ENCODE measurements at regions not wholly inside any gene's neighbourhood (a gene's known extent, or its start where the extent isn't known, plus 50 kb on each side); places are given as distances from the start of the nearest gene placed in this dataset.
A peak's percentile ranks its signal among the peaks of the same experiment; 100 is the strongest.

DNA sequence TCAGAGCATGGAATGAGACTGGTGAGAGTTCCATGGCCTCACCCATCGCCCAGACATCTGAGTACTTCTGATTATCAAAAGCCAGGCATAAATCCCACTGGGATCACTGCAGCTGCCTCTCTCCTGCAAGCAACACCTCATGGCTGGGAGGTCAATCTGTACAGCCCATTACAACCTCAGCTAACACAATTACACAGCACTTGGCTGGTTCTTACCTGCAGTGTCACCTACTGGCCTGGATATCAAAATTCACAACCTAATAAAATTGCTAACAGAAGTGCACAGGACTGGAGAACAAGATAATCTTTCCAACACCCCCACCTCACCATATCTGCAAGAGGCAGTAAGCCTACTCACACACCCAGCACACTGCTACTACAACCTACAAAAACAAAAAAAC lies 341.7 kb upstream of the NDST3 start:
- H3K36me3 ChIP-seq (ENCODE audit: control insufficient read depth, insufficient read depth, low read length) = no peaks in the 10 kb centered on the region
- no peaks in the 10 kb centered on the region; the same call in 1 of the 2 replicates for H3K27me3 ChIP-seq (replicated peaks; ENCODE audit: control insufficient read depth, insufficient read depth, low read length)
- no peak overlapping the region for H3K4me3 ChIP-seq (replicated peaks; ENCODE audit: low read depth, low read length)
- TF ChIP-seq, protein P1, sequence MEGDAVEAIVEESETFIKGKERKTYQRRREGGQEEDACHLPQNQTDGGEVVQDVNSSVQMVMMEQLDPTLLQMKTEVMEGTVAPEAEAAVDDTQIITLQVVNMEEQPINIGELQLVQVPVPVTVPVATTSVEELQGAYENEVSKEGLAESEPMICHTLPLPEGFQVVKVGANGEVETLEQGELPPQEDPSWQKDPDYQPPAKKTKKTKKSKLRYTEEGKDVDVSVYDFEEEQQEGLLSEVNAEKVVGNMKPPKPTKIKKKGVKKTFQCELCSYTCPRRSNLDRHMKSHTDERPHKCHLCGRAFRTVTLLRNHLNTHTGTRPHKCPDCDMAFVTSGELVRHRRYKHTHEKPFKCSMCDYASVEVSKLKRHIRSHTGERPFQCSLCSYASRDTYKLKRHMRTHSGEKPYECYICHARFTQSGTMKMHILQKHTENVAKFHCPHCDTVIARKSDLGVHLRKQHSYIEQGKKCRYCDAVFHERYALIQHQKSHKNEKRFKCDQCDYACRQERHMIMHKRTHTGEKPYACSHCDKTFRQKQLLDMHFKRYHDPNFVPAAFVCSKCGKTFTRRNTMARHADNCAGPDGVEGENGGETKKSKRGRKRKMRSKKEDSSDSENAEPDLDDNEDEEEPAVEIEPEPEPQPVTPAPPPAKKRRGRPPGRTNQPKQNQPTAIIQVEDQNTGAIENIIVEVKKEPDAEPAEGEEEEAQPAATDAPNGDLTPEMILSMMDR (IDR thresholded peaks at IDR 0.05; ENCODE audit: insufficient read depth, low read length, poor library complexity, severe bottlenecking) = no peak
- DNase-seq (ENCODE audit: extremely low read depth, insufficient read length) = no peak

DNA sequence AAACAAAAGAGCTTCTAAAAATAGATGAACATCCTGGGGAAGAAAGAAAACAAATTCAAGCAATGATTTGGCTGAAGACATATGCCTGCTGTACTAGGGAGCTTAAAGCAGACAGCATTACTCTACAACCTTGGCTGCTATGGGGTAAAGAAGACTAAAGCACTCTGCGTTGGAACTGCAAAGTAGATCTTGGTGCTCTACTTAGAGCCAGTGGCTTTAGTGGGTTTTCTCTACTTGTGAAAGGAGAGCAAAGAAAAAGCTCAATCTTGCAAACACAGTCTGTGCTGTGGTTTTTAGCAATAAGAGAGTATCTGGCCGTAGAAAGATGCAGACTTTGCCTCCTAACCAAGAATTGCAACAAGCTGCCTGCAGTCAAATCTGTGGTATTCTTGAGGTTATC lies 334.7 kb upstream of the NDST3 start:
- Histone ChIP-seq H3K36me3 (ENCODE audit: control insufficient read depth, insufficient read depth, low read length) (no peaks in the 10 kb centered on the region), H3K4me3 (replicated peaks; ENCODE audit: low read depth, low read length) (no peak overlapping the region), H3K27me3 (replicated peaks; ENCODE audit: control insufficient read depth, insufficient read depth, low read length) (no peaks in the 10 kb centered on the region)
- TF ChIP-seq, protein P1 (IDR thresholded peaks at IDR 0.05; ENCODE audit: insufficient read depth, low read length, poor library complexity, severe bottlenecking) = no peak
- DNase-seq (ENCODE audit: extremely low read depth, insufficient read length) = no peak

DNA sequence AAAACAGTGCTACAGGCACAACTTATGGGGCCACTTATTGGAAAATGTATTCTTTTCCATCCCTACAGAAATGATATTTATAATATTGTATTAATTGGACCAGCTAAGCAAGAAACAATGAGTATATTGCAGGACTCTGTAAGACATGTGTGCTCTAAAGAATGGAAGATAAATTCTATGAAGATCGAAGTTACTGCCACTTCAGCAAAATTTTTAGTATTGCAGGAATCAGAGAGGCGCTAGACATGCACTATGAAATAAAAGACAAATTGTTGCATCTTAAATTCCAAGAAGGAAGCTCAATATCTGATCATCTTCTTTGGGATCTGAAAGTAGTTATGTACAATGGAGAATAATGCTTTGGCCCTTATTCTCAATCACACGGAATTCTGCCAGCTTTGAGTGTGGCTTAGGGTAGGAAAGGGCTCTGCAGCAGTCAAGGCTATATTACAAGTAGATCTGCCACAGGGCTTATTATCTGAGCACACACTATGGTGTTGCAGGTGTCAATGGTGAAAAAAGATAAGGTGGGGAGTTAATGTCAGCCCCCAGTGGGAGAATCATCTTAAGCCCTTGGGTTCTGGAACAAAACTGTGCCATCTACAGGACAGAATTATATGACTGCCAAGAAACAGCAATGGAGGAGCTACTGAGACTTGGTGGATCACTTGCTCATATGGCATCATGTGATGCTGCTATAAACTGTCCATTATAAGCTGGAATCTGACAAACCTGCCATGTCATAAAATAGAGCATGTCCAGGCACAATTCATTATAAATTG lies 334.0 kb upstream of the NDST3 start:
- no peaks in the 10 kb centered on the region for H3K36me3 ChIP-seq (ENCODE audit: control insufficient read depth, insufficient read depth, low read length)
- no peak overlapping the region for H3K4me3 ChIP-seq (replicated peaks; ENCODE audit: low read depth, low read length)
- H3K27me3 ChIP-seq (replicated peaks; ENCODE audit: control insufficient read depth, insufficient read depth, low read length) = no peaks in the 10 kb centered on the region
- TF ChIP-seq, protein P1 (IDR thresholded peaks at IDR 0.05; ENCODE audit: insufficient read depth, low read length, poor library complexity, severe bottlenecking) = peak; percentile 39
- DNase-seq (ENCODE audit: extremely low read depth, insufficient read length) = no peak

DNA sequence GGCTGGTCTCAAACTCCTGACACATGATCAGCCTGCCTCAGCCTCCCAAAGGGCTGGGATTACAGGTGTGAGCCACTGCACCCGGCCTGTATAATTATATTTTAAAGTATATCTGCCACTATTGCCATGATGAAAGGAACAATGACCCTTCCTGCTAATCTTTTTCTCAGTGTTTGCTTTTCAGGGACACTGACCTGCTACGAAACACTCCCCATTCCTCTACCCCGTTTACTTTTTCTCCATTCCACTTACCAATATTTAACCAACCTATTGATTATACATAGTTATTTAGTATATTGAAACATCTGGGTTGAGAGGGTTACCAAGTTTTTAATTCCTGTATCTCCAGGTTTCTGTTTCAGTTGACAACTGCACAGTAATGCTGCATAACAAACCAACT lies 331.9 kb upstream of the NDST3 start:
- no peak for DNase-seq (ENCODE audit: extremely low read depth, insufficient read length)
- TF ChIP-seq, protein P1 (IDR thresholded peaks at IDR 0.05; ENCODE audit: insufficient read depth, low read length, poor library complexity, severe bottlenecking) = no peak
- Histone ChIP-seq H3K4me3 (replicated peaks; ENCODE audit: low read depth, low read length) (no peak overlapping the region), H3K36me3 (ENCODE audit: control insufficient read depth, insufficient read depth, low read length) (no peaks in the 10 kb centered on the region), H3K27me3 (replicated peaks; ENCODE audit: control insufficient read depth, insufficient read depth, low read length) (no peaks in the 10 kb centered on the region)

DNA sequence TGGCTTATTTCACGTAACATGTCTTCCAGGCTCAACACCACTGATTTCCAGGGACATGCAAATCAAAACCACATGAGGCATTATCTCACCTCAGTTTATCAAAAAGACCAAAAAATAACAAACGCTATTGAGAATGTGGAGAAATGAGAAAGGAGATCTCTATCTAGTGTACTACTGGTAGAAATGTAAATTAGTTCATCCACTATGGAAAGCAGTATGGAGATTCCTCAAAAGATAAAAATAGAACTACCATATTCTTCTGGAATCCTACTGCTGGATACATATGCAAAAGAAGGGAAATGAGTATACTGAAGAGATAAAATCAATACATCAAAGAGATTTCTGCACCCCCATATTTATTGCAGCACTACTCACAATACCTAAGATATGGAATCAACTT lies 329.6 kb upstream of the NDST3 start:
- no peak overlapping the region for H3K4me3 ChIP-seq (replicated peaks; ENCODE audit: low read depth, low read length)
- no peak for DNase-seq (ENCODE audit: extremely low read depth, insufficient read length)
- no peaks in the 10 kb centered on the region for H3K36me3 ChIP-seq (ENCODE audit: control insufficient read depth, insufficient read depth, low read length)
- no peaks in the 10 kb centered on the region for H3K27me3 ChIP-seq (replicated peaks; ENCODE audit: control insufficient read depth, insufficient read depth, low read length)
- TF ChIP-seq, protein P1 (IDR thresholded peaks at IDR 0.05; ENCODE audit: insufficient read depth, low read length, poor library complexity, severe bottlenecking) = no peak

All from GM06990 (cell line).